ENCODE measurements at regions not wholly inside any gene's neighbourhood (a gene's known extent, or its start where the extent isn't known, plus 50 kb on each side); places are given as distances from the start of the nearest gene placed in this dataset.
"Not testable (repeated sequence)": the region's sequence is repeated elsewhere in the genome, so short reads cannot be mapped to it uniquely, and the experiment has no call there.

GRCh38 chr12:60693019-60693626, 1097.3 kb downstream of the SLC16A7 start:
- no peak for DNase-seq (ENCODE audit: low spot score)

DNA sequence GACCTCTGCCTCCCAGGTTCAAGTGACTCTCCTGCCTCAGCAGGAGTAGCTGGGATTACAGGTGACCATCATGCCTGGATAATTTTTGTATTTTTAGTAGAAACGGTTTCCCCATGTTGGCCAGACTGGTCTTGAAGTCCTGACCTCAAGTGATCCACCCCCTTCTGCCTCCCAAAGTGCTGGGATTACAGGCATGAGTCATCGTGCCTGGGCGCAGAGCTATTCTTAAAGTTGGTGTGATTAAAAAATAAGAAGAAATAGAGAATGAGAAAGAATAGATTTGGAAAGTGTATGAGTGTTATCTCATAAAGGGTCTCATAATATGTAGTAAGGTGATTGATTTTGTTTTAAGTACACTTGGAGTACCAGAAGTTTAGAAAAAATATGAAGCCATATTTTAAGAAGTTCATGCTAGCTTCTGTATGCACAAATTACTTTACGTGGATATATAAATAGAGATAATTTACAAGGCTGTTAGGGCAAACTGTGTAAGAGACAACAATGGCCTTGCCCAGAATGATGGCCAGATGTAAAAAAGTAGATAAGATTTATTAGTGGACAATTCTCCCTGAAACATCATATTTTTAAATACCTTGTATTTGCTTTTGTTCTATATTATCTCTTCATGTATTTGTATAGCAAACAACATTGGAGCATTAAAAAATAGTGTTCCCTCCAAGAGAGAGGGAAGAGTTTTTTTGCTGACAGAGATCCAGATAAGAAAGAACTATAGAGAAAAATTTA, 1108.5 kb downstream of the SLC16A7 start:
- no peak for DNase-seq (ENCODE audit: low spot score)

- DNase-seq (ENCODE audit: low spot score), result no peak
These were observed 1114.4 kb downstream of the SLC16A7 start for GRCh38 chr12:60710246-60710645.

DNA sequence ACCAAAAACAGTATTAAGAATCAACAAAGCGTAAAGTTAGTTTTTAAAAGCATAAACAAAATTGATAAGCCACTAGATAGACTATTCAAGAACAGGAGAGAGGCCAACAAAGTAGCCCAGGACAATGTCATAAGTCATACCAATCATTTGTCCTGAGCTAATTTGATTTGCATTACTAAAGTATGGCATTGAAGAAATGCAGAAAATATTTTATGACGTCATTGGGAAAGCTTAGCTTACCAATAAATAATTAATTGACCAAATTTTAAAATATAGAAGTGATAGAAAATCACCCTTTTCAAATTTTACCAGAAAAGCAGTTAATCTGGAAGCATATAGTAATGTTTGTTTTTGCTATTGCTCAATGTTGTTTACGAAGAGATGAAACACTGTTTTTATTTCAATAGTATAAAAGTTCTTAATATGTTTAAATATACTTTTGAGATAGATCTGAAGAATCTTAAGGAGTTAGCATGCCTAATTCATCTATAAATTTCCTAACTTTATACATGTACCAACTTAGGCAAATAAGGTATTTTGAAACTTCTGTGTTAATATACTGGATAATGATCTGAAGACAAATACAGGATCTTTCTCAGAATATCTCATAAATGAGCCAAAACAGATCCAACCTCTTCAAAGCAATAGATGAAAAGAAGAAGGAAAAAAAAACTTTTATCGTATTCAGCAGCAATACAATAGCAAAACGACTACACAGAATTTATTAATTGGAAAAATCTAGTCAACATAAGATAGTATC, 1118.5 kb downstream of the SLC16A7 start:
- DNase-seq (ENCODE audit: low spot score), result no peak

GRCh38 chr12:60724475-60724874, 1128.6 kb downstream of the SLC16A7 start:
- DNase-seq (ENCODE audit: low spot score), result no peak

DNA sequence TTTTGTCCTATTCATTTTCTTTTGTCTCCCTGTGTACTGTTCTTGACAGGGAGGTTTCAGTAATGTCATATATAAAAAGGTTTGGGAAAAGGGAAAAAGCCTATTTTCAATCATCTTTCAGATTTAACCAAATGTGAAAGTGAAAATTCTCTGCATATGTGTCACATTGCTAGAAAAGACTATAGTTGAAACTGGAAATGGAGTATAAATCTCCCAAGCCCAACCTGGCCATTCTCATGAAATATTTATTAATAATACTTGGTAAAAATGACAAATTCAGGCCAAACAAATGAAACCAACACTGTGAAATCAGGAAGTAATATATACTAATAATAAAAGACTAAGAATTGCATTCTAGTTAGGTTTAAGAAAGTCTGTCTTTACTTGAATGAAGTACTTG, 1129.2 kb downstream of the SLC16A7 start:
- no peak for DNase-seq (ENCODE audit: low spot score)

DNA sequence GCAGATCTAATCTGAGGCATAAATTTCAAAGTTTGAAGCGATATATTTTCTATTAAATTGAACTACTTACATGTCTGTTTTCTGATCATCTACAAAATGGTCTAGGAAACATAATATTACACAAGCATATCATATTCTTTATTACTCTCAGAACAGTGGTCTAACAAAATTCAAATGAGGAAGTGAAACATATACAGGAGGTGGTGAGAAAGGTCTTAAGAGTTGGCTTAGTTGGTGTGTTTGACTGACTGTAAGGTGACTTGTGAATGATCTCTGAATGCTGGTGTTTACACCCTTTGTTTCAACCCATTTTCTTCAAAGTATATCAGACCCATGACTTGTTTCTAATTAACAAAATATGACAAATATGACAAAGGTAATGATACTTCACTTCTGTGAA, 1156.8 kb downstream of the SLC16A7 start:
- DNase-seq (ENCODE audit: low spot score), result no peak

GRCh38 chr12:60758224-60758623, 1162.4 kb downstream of the SLC16A7 start:
- no peak for DNase-seq (ENCODE audit: low spot score)

DNA sequence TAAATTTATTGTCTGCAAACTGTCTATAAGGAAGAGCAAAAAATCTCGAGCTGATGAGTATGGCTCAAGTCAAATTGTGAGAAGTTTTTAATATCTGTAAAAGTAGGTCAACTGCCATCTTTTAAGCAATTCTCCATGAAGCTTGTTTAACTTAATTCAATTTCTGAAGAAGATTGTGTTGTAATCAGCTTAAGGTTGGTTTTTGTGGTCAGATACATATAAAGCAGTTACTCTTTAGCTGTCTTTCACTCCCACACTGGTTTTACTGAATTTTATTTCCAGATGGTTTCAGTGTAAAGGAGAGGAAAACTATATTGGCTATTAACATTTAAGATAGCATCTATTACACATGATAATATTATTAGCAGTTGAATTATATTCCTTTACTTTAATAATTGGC, 1165.1 kb downstream of the SLC16A7 start:
- no peak for DNase-seq (ENCODE audit: low spot score)

GRCh38 chr12:60801166-60801565, 1205.3 kb downstream of the SLC16A7 start:
- not testable (repeated sequence) for DNase-seq (ENCODE audit: low spot score)

- no peak for DNase-seq (ENCODE audit: low spot score)
These were observed 1207.3 kb downstream of the SLC16A7 start for GRCh38 chr12:60803147-60803546.

- no peak for DNase-seq (ENCODE audit: low spot score)
These were observed 1209.5 kb downstream of the SLC16A7 start for GRCh38 chr12:60805364-60805763.

- DNase-seq (ENCODE audit: low spot score), result no peak
These were observed 1224.0 kb downstream of the SLC16A7 start for GRCh38 chr12:60819794-60820193.

- DNase-seq (ENCODE audit: low spot score), result no peak
These were observed 1226.8 kb downstream of the SLC16A7 start for GRCh38 chr12:60822580-60822979.

GRCh38 chr12:60830381-60830780, 1234.6 kb downstream of the SLC16A7 start:
- no peak for DNase-seq (ENCODE audit: low spot score)

DNA sequence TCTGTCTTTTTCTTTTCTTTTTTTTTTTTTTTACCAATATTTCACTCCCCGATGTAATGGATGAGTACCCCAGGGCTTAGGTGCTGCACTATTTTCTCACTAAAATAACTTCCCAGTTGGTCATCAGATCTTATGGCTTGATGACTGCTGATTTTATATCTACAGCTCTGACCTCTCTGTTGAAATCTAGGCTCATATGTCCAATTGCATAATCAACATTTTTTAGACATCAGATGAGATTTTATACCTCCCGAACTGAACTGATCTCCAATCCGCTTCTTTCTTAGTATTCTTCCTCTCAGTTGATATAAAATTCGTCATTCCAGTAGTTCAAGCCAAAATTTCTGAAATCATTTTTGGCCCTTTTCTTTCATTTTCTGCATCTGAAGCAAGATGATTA, 1236.5 kb downstream of the SLC16A7 start:
- no peak for DNase-seq (ENCODE audit: low spot score)

DNA sequence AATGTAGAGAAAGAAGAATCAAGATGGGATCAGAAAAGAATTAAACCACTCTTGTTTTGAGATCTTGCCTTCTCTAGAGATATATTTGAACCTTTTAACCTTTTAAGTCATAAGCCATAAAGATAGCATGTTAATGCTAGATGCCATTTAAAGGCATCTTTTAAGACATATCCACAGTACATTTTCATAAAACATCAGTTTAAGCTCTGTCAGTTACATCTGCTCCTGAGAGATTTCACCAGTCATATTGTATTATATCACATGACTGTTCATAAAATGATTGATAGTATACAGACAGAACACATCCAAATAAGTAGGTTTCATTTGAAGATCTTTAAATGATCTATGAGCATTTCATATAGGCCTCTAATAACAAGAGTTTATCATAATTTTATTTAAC, 1238.5 kb downstream of the SLC16A7 start:
- DNase-seq (ENCODE audit: low spot score), result no peak

DNA sequence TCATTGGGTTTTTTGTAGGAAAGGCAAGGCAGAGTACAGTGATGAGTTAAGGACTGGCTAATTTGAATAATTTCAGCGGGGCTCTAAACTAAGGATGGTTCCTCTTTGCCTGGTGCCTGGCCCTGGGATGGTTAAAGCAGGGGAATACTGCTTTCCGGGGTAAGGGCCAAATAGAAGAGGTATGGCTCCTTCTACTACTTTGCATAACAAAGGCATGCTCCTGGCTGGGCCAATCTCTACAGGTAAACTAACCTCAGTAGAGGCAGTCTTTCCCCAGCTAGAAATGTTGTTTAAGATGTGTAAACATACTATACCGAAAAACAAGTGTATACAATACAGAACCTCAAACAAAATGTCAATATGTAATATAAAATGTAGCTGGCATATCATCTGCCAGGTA, 1239.0 kb downstream of the SLC16A7 start:
- no peak for DNase-seq (ENCODE audit: low spot score)

- no peak for DNase-seq (ENCODE audit: low spot score)
These were observed 1240.8 kb downstream of the SLC16A7 start for GRCh38 chr12:60836651-60837050.

GRCh38 chr12:60842181-60842580, 1246.4 kb downstream of the SLC16A7 start:
- no peak for DNase-seq (ENCODE audit: low spot score)

DNA sequence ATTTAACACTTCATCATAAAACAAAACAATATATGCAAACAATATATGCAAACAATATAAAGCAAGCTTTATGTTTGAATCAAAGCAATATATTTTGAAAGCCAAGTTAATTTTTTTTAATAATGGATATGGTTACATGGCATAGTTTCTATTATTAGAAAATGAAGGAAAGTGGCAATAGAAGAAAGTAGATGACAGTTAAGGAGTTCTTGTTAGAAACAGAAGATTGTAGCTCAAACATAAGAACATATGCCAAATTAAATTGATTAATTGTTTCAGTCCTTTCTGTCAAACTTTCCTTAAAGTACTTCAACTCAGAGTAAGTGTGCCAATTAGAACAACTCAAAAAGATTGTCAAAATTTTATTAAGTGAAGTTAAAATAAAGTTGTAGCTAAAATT, 1248.3 kb downstream of the SLC16A7 start:
- no peak for DNase-seq (ENCODE audit: low spot score)

- no peak for DNase-seq (ENCODE audit: low spot score)
These were observed 1249.0 kb downstream of the SLC16A7 start for GRCh38 chr12:60844875-60845274.

GRCh38 chr12:60845696-60846095, 1249.9 kb downstream of the SLC16A7 start:
- no peak for DNase-seq (ENCODE audit: low spot score)

Data from A172 (cell line).